ENCODE measurements at regions not wholly inside any gene's neighbourhood (a gene's known extent, or its start where the extent isn't known, plus 50 kb on each side); places are given as distances from the start of the nearest gene placed in this dataset.
A peak's percentile ranks its signal among the peaks of the same experiment; 100 is the strongest.

DNA sequence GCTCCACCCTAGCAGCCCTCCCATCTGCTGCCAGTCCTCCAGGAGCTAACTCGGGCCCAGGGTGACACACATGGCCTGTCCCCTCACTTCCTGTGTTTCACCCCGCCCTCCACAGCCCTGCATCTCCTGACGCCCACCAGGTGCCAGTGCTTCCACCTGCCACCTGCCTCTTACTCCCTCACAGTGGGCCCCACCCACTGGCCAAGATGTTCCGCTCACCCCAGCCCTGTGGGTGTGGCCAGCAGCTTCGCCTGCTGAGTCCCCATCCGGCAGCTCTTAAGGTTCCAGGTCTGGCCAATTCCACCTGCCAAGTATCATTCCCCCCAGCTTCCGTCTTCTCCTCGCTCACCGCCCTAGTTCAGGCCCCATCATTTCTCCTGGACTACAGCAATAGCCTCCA lies 184.1 kb downstream of the MBOAT1 start:
- no peak for DNase-seq

DNA sequence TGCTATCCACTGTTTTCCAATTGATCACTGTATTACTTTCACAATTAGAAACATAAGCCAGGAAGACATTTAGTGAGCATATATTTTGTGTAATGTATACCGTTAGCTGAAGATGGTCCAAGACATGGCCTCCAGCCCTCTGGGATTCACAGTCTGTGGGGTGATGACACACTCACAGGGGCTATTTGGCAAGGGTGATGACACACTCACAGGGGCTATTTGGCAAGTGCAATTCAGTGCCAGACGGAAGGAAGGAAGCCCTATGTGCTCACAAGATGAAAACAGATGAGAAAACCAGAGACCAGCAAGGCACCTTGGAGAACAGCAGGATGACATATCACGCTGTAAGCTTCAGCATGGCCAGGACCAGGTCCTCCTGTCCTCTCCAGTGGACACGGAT lies 183.7 kb downstream of the MBOAT1 start:
- no peak for DNase-seq

DNA sequence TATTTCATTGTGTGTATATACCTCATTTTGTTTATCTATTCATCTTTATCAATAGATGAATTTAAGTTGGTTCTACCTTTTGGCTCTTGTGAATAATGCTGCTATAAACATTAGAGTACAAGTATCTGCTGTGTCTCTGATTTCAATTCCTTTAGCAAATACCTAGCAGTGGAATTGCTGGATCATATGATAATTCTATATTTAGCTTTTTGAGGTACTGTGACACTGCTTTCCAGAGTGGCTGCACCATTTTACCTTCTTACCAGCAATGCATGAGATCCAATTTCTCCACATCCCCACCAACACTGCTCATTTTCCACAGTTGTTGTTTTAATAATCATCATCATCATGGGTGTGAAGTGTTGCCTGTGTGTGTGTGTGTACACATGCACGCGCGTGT lies 182.3 kb downstream of the MBOAT1 start:
- no peak for DNase-seq

DNA sequence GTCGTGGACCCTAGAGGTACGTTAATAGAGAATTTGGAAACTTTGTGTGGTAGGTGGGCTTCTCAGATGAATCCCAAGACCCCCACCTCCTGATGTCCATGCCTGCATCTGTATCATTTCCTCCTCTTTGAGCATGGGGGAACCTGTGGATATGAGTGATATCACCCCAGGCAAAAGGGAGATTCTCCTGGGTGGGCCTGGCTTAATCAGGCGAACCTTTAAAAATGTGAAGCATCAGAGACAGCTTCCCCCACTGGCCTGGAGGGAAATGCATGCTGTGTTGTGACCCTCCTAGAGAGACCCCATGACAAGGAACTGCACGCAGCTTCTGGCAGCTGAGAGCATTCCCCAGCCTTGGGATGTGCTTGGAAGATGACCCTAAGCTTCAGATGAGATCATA lies 180.9 kb downstream of the MBOAT1 start:
- DNase-seq = no peak

DNA sequence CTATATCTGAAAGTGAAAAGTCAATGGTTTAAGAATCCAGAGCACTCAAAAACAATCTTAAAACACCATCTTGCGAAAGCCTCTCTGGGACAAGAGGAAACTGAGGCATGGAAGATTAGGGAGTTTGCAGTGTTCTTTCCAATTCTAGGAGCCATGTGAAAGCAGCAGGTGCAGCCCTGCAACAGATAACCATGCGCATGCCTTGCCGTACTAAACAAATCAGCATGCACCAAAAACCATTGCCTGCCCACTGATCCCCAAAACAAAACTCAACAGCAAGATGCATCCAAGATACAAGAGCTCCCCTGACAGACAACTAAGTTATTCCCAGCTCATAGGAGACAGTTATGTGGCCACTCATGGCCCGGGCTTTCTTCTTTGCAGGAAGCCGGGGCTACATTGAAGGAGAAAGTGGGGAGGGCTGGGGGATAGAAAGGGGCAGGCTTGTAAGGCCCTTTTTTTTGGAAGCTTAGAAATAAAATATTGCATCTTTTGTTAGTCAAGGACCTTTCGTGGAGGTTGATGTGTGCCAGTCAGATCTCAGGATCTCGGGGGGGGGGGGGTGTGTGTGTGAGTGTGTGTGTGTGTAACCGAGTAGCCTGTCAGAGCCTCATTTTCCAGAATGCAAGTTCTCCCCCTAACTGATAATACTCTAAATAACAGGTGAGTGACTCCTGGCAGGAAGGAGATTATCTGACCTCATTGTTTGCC lies 178.4 kb downstream of the MBOAT1 start:
- no peak for DNase-seq

DNA sequence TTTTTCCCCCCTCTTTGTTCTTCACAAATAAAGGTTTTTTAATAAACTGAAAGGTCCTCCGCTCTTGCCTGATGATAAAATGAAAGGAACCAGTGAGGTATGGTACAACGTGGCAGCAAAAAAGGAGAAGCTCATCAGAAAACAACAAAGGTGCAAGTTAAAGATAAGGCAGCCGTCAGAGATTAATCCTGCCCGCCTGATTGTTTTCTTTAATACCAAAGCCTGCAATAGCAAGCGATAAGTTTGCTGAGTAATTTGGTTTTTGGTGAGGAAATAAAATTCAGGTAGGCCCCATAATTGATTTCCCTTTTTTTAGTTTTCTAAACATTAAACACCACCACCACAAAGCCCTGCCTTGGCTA lies 177.9 kb downstream of the MBOAT1 start:
- no peak for DNase-seq

DNA sequence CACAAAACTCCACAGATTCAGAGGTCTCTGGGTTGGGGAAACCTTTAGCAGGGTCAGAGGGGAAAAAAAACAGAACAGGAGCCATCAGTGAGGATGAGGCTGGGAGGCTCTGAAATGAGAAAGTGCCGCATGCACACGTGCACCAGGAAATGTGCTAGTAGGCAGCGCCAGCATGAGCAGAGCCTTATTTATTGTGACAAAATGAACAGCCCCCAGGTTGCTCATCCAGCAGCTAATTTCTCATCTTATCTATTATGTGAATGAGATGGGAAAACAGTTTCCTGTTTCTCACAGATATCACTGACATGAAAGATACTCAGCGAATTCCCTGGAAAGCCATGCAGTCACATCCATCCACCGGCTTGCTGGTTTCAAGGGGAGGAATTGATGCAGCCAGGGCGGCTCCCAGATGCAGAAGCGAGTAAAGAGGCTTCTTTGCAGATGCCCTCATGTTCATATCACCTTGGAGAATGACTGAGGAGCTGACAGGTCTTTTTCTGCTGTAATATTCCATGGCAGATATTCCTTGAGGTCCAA lies 176.1 kb downstream of the MBOAT1 start:
- no peak for DNase-seq

DNA sequence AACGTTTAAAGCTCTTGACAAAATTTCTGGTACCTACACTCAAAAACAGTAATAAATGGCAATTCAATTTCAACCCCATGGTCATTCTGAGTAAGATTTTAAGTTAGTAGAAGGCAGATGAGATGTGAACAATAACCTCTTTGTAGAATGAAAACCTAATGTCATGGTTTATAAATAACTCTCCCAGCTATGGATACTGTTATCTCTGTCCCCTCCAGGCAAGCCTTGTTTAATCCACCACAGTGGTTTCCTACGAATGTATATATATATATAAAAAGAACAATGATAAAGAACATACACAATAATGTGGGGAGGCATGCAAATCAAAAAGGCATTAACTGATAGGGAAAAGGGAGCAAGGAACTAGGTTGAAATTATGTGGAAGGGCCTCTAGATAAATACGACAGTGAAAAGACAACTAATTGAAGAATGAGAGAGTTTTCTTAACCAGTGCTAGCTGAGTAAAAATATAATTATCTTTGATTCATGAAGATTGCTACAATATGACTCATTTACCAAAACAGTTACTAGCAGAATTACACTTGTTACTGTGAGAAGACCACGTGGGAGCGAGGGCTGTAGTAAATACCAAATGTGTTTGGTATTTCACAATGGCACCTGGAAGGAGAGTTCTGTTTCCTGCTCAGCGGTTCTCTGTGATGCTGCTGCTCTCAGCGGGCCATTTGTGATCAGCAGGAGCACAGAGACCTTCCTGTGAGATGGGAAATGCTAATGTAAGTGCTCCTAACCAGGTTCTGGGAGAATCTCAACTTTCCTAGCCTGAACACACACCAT lies 173.7 kb downstream of the MBOAT1 start:
- peak; percentile 13 for DNase-seq

DNA sequence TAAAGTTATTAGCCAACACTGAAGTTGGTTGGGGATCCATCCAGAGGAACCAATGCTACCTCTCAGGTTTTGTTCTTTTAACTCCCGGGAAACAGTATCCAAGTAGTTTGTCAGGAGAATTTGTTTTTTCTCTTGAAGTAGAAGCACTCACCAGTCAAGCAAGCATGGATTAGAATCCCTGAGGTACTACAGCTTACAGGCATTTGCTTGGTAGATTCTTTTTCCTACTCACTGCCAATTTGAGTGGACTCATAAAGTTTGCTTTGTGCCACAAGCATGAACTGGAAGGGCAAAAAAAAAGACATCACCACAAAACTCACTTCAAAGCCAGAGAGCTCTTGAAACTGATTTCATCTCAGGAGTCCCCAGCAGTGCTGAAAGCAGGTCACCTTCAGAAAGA lies 167.4 kb downstream of the MBOAT1 start:
- DNase-seq = no peak
